ENCODE measurements at regions not wholly inside any gene's neighbourhood (a gene's known extent, or its start where the extent isn't known, plus 50 kb on each side); places are given as distances from the start of the nearest gene placed in this dataset.

DNA sequence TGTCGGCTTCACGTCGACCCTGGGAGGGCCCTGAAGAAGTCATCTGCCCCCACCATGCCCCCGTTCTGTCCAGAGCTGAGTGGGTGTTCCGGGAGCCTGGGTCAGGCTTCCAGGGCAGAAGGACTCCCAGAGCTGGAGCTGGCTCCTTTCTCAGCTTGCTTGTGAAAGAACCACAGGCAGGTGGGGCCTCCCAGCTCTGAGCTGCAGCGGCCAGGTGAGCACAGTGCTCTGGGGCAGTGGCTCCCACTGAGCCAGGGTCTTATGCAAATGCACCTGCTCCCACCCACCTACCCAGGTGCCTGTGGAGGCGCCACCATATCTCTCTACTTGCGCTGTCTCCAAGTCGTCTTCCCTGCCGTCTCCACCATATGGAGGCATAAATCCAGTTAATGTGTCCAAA is 140.0 kb upstream of the RPL38 start:
- peak; percentile 47 for ATAC-seq
- no peak overlapping the region for H3K27ac Mint-ChIP-seq
- no peaks in the 10 kb centered on the region; the same call in 1 of the 2 replicates for H3K36me3 Mint-ChIP-seq
- H3K9me3 Mint-ChIP-seq, result peaks cover 9% of the 10 kb centered on the region
- POLR2A ChIA-PET, result no interaction called here
- TF ChIP-seq, protein P1, sequence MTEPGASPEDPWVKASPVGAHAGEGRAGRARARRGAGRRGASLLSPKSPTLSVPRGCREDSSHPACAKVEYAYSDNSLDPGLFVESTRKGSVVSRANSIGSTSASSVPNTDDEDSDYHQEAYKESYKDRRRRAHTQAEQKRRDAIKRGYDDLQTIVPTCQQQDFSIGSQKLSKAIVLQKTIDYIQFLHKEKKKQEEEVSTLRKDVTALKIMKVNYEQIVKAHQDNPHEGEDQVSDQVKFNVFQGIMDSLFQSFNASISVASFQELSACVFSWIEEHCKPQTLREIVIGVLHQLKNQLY (CRISPR knock-in tag; IDR thresholded peaks at IDR 0.05), result no peak
- TF ChIP-seq NR2C2 (CRISPR knock-in tag; IDR thresholded peaks at IDR 0.05), result no peak
- TF ChIP-seq NFYB (CRISPR knock-in tag; conservative IDR thresholded peaks at IDR 0.05; ENCODE audit: low read depth), result no peak
- no peak for TF ChIP-seq HMGA2 (CRISPR knock-in tag; IDR thresholded peaks at IDR 0.05)
- TF ChIP-seq NFATC4 (CRISPR knock-in tag; IDR thresholded peaks at IDR 0.05), result no peak
- TF ChIP-seq FOXJ3 (CRISPR knock-in tag; IDR thresholded peaks at IDR 0.05; ENCODE audit: borderline replicate concordance), result no peak
- TF ChIP-seq TEAD1 (CRISPR knock-in tag; IDR thresholded peaks at IDR 0.05), result no peak
- TF ChIP-seq, protein P2, sequence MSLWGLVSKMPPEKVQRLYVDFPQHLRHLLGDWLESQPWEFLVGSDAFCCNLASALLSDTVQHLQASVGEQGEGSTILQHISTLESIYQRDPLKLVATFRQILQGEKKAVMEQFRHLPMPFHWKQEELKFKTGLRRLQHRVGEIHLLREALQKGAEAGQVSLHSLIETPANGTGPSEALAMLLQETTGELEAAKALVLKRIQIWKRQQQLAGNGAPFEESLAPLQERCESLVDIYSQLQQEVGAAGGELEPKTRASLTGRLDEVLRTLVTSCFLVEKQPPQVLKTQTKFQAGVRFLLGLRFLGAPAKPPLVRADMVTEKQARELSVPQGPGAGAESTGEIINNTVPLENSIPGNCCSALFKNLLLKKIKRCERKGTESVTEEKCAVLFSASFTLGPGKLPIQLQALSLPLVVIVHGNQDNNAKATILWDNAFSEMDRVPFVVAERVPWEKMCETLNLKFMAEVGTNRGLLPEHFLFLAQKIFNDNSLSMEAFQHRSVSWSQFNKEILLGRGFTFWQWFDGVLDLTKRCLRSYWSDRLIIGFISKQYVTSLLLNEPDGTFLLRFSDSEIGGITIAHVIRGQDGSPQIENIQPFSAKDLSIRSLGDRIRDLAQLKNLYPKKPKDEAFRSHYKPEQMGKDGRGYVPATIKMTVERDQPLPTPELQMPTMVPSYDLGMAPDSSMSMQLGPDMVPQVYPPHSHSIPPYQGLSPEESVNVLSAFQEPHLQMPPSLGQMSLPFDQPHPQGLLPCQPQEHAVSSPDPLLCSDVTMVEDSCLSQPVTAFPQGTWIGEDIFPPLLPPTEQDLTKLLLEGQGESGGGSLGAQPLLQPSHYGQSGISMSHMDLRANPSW (CRISPR knock-in tag; conservative IDR thresholded peaks at IDR 0.05; ENCODE audit: low read depth), result no peak
- TF ChIP-seq, protein P3, sequence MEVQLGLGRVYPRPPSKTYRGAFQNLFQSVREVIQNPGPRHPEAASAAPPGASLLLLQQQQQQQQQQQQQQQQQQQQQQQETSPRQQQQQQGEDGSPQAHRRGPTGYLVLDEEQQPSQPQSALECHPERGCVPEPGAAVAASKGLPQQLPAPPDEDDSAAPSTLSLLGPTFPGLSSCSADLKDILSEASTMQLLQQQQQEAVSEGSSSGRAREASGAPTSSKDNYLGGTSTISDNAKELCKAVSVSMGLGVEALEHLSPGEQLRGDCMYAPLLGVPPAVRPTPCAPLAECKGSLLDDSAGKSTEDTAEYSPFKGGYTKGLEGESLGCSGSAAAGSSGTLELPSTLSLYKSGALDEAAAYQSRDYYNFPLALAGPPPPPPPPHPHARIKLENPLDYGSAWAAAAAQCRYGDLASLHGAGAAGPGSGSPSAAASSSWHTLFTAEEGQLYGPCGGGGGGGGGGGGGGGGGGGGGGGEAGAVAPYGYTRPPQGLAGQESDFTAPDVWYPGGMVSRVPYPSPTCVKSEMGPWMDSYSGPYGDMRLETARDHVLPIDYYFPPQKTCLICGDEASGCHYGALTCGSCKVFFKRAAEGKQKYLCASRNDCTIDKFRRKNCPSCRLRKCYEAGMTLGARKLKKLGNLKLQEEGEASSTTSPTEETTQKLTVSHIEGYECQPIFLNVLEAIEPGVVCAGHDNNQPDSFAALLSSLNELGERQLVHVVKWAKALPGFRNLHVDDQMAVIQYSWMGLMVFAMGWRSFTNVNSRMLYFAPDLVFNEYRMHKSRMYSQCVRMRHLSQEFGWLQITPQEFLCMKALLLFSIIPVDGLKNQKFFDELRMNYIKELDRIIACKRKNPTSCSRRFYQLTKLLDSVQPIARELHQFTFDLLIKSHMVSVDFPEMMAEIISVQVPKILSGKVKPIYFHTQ (CRISPR knock-in tag; IDR thresholded peaks at IDR 0.05), result no peak
- no peak for TF ChIP-seq FOXK1 (CRISPR knock-in tag; IDR thresholded peaks at IDR 0.05)
- TF ChIP-seq, protein P4, sequence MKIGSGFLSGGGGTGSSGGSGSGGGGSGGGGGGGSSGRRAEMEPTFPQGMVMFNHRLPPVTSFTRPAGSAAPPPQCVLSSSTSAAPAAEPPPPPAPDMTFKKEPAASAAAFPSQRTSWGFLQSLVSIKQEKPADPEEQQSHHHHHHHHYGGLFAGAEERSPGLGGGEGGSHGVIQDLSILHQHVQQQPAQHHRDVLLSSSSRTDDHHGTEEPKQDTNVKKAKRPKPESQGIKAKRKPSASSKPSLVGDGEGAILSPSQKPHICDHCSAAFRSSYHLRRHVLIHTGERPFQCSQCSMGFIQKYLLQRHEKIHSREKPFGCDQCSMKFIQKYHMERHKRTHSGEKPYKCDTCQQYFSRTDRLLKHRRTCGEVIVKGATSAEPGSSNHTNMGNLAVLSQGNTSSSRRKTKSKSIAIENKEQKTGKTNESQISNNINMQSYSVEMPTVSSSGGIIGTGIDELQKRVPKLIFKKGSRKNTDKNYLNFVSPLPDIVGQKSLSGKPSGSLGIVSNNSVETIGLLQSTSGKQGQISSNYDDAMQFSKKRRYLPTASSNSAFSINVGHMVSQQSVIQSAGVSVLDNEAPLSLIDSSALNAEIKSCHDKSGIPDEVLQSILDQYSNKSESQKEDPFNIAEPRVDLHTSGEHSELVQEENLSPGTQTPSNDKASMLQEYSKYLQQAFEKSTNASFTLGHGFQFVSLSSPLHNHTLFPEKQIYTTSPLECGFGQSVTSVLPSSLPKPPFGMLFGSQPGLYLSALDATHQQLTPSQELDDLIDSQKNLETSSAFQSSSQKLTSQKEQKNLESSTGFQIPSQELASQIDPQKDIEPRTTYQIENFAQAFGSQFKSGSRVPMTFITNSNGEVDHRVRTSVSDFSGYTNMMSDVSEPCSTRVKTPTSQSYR (CRISPR knock-in tag; IDR thresholded peaks at IDR 0.05), result no peak
- TF ChIP-seq ZNF416 (CRISPR knock-in tag; IDR thresholded peaks at IDR 0.05), result no peak
- no peak for TF ChIP-seq ELF4 (CRISPR knock-in tag; IDR thresholded peaks at IDR 0.05; ENCODE audit: low read depth)
- TF ChIP-seq ZNF138 (CRISPR knock-in tag; conservative IDR thresholded peaks at IDR 0.05), result no peak
- no peak for TF ChIP-seq CBFB (CRISPR knock-in tag; IDR thresholded peaks at IDR 0.05; ENCODE audit: low read depth)
- TF ChIP-seq, protein P5, sequence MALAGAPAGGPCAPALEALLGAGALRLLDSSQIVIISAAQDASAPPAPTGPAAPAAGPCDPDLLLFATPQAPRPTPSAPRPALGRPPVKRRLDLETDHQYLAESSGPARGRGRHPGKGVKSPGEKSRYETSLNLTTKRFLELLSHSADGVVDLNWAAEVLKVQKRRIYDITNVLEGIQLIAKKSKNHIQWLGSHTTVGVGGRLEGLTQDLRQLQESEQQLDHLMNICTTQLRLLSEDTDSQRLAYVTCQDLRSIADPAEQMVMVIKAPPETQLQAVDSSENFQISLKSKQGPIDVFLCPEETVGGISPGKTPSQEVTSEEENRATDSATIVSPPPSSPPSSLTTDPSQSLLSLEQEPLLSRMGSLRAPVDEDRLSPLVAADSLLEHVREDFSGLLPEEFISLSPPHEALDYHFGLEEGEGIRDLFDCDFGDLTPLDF (CRISPR knock-in tag; IDR thresholded peaks at IDR 0.05), result no peak
- TF ChIP-seq, protein P6, sequence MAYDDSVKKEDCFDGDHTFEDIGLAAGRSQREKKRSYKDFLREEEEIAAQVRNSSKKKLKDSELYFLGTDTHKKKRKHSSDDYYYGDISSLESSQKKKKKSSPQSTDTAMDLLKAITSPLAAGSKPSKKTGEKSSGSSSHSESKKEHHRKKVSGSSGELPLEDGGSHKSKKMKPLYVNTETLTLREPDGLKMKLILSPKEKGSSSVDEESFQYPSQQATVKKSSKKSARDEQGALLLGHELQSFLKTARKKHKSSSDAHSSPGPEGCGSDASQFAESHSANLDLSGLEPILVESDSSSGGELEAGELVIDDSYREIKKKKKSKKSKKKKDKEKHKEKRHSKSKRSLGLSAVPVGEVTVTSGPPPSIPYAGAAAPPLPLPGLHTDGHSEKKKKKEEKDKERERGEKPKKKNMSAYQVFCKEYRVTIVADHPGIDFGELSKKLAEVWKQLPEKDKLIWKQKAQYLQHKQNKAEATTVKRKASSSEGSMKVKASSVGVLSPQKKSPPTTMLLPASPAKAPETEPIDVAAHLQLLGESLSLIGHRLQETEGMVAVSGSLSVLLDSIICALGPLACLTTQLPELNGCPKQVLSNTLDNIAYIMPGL (CRISPR knock-in tag; IDR thresholded peaks at IDR 0.05), result no peak
- TF ChIP-seq, protein P7, sequence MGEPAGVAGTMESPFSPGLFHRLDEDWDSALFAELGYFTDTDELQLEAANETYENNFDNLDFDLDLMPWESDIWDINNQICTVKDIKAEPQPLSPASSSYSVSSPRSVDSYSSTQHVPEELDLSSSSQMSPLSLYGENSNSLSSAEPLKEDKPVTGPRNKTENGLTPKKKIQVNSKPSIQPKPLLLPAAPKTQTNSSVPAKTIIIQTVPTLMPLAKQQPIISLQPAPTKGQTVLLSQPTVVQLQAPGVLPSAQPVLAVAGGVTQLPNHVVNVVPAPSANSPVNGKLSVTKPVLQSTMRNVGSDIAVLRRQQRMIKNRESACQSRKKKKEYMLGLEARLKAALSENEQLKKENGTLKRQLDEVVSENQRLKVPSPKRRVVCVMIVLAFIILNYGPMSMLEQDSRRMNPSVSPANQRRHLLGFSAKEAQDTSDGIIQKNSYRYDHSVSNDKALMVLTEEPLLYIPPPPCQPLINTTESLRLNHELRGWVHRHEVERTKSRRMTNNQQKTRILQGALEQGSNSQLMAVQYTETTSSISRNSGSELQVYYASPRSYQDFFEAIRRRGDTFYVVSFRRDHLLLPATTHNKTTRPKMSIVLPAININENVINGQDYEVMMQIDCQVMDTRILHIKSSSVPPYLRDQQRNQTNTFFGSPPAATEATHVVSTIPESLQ (CRISPR knock-in tag; IDR thresholded peaks at IDR 0.05), result no peak
- TF ChIP-seq, protein P8, sequence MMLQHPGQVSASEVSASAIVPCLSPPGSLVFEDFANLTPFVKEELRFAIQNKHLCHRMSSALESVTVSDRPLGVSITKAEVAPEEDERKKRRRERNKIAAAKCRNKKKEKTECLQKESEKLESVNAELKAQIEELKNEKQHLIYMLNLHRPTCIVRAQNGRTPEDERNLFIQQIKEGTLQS (CRISPR knock-in tag; conservative IDR thresholded peaks at IDR 0.05), result no peak
- no peak overlapping the region for H3K4me3 Mint-ChIP-seq
- H3K4me1 Mint-ChIP-seq, result peaks cover 12% of the 10 kb centered on the region
- DNase-seq (ENCODE audit: low spot score), result no peak
- CTCF ChIA-PET, result interaction anchor here (0.6 to 2.0 kb wide), 4 partner anchors 27 to 1421 kb away, joined by 4 to 8 read pairs (median 6); no protein-coding TSS in a partner anchor
- peaks cover 2% of the 10 kb centered on the region; the same call in 1 of the 2 replicates for H3K27me3 Mint-ChIP-seq (ENCODE audit: low read depth)
